ENCODE measurements at regions not wholly inside any gene's neighbourhood (a gene's known extent, or its start where the extent isn't known, plus 50 kb on each side); places are given as distances from the start of the nearest gene placed in this dataset.
"Not testable (repeated sequence)": the region's sequence is repeated elsewhere in the genome, so short reads cannot be mapped to it uniquely, and the experiment has no call there.

DNA sequence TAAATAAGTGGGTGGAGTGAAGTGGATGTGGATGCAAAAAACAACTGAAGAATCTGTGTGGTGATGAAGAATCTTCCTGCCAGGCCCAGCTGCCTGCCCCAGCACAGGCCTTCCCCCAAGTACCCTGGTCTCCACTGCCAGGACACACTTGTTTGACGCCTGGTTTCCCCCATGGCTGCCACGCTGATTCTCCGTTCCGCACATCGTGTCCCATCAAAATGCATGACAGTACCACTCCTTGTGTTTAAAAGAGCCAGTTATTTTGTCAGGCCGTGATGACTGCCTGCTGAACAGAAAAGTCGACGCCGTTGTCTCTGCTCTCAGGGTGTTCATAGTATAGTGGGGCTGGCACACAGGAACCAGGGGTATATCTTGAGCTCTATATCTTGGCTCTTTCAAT lies 50.3 kb upstream of the KYNU start:
- no peak for TF ChIP-seq GATA1 (IDR thresholded peaks at IDR 0.05; ENCODE audit: low read depth, low read length)
- no peak for TF ChIP-seq POLR2A (IDR thresholded peaks at IDR 0.05; ENCODE audit: low read length)

DNA sequence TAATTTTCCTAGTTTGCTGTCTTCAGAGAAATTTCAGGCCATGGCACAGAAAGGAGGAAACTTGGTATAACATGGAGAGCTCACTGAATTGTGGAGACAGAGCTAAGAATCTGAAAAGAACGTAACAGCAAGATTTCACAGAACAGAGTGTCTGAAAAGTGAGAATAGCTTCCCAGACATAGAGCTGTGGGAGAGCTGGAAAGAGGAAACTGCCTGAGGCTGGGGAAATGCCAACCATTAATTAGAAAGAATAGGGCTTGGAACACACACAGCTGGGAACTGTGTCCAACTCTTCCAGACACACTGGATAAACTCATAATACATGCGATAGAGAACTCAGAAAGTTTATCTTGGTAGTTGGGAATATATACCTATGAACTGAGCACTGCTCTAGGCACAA lies 51.6 kb upstream of the KYNU start:
- TF ChIP-seq GATA1 (IDR thresholded peaks at IDR 0.05; ENCODE audit: low read depth, low read length) (no peak), POLR2A (IDR thresholded peaks at IDR 0.05; ENCODE audit: low read length) (no peak)
- DNase-seq: no peak

More for the DNA sequence above, 50.3 kb upstream of the KYNU start:
- DNase-seq: no peak

DNA sequence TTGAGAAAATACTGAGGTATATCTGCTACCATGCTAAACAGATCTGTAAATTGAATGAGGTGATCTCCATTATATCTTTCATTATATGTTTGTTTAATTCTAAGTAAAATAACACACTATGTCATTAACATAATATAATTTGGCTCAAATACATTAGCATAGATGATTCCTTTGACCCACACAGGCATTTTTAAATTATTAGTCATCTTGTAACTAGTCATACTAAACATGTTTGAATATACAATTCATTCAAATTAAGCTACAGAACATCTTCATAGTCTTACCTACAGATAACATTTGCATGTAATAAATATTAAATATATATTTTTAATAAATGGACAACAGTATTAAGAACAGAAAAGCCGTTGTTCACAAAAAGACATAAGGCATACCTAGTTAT lies 52.7 kb upstream of the KYNU start:
- no peak for TF ChIP-seq POLR2A (IDR thresholded peaks at IDR 0.05; ENCODE audit: low read length)
- TF ChIP-seq GATA1 (IDR thresholded peaks at IDR 0.05; ENCODE audit: low read depth, low read length): no peak
- DNase-seq: no peak

DNA sequence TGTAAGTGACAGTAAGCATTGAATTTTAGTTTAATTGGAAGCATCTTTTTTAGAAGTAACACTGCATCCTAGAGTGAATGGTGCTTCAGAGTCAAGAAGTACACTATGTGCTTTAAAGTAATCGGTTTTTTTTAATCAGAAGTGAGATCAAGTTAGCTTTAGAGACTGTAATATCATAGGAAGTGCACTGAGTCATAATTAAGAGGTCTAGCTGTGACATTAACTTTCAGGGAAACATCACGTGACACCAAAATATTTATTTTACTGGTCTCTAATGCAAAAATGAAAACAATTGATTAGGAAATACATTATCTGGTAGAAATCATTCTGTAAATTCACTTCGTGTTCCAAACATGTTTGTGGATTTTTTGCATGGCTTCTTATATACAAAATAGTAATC lies 55.3 kb upstream of the KYNU start:
- no peak for TF ChIP-seq POLR2A (IDR thresholded peaks at IDR 0.05; ENCODE audit: low read length)
- DNase-seq: no peak

DNA sequence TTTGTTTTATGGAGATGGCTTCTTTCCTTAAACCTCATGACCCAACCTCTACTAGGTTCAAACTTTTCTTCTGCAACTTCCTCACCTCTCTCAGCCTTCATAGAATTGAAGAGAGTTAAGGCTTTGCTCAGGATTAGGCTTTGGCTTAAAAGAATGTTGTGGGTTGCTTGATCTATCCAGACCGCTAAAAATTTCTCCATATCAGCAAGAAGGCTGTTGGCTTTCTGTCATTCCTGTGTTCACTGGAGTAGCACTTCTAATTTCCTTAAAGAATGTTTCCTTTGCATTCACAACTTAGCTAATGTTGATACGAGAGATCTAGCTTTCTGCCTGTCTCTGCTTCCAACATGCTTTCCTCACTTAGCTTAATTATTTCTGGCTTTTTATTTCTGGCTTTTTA lies 58.1 kb upstream of the KYNU start:
- TF ChIP-seq GATA1 (IDR thresholded peaks at IDR 0.05; ENCODE audit: low read depth, low read length): no peak
- no peak for TF ChIP-seq POLR2A (IDR thresholded peaks at IDR 0.05; ENCODE audit: low read length)
- DNase-seq: no peak

DNA sequence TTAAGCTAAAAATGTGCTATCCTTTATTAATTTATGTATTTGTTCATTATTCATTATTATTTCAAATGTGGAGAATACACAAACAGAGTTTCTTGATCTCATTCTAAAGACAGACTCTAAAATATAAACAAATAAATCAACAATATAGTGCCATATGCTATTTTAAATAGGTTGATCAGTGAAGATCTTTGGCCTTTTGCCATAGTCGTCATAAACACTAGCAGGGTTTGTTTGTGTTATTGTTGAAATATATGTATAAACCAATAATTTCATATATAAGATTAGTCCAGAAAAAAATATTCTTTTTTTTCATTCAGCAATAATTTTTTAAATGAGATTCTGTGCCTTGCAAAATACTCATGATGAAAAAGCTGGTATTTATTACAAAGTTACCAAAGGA lies 62.1 kb upstream of the KYNU start:
- TF ChIP-seq POLR2A (IDR thresholded peaks at IDR 0.05; ENCODE audit: low read length) (no peak), GATA1 (IDR thresholded peaks at IDR 0.05; ENCODE audit: low read depth, low read length) (no peak)
- no peak for DNase-seq

DNA sequence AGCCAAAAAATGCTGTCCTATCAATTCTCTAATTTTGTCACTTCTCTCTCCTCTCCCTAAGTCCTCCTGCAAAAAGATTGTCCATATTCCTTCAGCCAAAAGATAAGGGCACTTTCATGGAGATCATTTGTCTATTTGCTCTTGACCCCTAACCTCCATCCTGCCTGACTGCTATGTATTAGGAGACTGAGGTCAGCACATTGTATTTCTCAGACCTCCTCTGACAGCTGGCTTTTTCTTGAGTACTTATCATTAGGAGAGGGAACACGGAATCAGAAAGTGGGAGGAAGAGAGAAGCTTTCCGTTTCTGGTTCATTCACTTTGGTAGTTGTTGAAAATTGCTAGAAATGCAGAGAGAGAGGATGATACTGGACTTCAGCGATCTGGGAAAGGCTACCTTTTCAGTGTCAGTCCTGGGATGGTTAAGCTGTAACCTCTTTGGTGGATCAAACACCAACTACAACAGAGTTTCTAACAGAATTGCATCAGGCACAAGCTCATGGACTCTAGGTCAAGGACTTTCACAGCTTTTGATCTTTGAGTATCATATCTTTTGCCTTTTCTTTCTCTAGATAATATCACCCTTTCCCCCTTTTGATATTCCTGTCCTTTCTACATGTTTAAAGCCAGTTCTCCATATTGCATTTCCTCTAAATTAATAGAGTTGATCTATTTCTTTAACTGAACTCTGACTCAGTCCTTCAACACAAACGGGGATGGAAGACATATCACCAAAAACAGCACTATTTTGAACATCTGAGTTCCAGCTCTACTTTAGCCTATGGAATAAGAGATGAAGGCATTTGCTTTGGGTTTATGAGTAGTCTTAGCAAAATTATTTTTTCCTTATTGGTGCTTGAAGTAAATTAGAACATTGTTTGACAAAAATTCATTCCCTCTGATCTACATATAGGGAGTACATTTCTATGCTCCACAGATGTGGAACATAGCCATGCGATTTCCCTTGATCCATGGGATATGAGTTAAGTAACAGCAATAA lies 63.3 kb upstream of the KYNU start:
- no peak for TF ChIP-seq GATA1 (IDR thresholded peaks at IDR 0.05; ENCODE audit: low read depth, low read length)
- no peak for TF ChIP-seq POLR2A (IDR thresholded peaks at IDR 0.05; ENCODE audit: low read length)
- DNase-seq: no peak

DNA sequence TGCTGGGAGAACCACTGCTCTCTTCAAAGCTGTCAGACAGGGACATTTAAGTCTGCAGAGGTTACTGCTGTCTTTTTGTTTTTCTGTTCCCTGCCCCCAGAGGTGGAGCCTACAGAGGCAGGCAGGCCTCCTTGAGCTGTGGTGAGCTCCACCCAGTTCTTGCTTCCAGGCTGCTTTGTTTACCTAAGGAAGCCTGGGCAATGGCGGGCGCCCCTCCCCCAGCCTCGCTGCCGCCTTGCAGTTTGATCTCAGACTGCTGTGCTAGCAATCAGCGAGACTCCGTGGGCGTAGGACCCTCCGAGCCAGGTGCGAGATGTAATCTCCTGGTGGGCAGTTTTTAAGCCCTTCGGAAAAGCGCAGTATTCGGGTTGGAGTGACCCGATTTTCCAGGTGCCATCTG lies 65.8 kb upstream of the KYNU start:
- not testable (repeated sequence) for DNase-seq

DNA sequence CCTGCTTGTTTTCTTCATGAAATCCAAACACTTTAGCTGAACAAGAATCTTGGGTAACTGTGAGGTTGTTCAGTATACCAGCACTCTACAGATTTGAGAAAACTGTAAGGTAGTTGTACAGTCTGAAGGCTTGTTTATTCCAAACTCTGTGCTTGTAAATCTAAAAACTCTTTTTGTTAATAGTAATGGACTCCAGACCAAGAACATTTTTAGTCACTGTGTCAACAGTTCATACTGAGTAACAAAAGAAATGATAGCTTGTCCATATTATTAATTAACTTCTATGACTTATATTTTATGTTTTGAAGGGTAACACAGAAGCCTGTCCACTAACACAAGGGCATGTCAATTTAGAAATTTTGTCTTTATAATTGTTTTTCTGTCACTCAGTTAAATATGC lies 72.2 kb upstream of the KYNU start:
- no peak for DNase-seq
- TF ChIP-seq POLR2A (IDR thresholded peaks at IDR 0.05; ENCODE audit: low read length) (no peak), GATA1 (IDR thresholded peaks at IDR 0.05; ENCODE audit: low read depth, low read length) (no peak)

DNA sequence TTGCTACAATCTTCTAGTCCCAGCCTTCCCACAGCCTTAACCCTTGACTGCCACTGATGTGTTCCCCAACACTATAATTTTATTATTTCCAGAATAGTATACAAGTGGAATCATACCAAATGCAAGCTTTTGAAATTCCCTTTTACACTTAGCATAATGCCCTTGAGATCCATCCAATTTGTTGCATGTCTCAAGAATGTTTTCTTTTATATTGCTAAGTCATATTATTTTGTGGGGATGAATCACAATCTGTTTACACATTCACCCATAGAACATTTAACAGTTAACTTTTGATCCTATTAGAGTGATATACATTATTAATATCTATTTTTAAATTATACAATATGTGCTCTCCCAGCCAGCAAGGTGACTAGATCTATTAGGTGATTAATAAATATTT lies 74.3 kb upstream of the KYNU start:
- TF ChIP-seq GATA1 (IDR thresholded peaks at IDR 0.05; ENCODE audit: low read depth, low read length): no peak
- no peak for TF ChIP-seq POLR2A (IDR thresholded peaks at IDR 0.05; ENCODE audit: low read length)

DNA sequence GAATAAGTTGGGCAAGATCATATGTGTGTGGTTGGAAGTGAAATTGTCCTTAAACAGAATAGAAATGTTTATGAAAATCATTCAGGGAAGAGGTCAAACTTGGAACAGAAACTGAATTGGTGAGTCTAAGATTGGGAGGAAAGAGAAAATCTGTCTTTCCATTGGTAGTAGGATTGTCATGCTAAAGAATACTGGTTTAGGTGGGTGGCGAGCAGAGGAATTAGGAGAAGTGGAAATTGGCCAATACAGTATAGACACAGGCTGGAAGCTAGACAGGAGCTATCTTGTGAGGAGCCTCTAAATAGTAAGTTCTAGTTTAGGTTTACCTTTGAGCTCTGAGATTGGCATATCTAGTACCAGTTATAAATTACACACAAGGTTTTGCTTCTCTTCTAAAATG lies 80.9 kb upstream of the KYNU start:
- no peak for TF ChIP-seq GATA1 (IDR thresholded peaks at IDR 0.05; ENCODE audit: low read depth, low read length)
- no peak for TF ChIP-seq POLR2A (IDR thresholded peaks at IDR 0.05; ENCODE audit: low read length)
- no peak for DNase-seq

More for the DNA sequence above, 74.3 kb upstream of the KYNU start:
- no peak for DNase-seq

DNA sequence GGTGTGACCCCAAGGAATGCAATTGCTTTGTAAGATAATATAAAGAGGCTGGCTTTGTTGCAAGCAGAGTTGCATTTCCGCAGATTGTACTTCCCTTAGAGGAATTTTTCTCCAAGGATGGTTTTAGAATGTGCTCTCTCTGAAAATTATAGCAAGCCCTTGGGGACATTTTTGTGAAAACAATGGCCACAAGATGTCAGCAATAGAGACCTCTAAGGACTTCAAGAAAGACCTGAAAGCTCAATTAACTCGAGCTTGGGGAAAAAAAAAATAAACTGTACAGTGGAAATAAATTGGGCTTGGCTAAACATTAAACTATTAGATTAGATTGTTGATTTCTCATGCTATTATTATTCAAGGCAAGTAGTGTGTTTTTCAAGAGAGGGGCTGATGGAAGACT lies 81.3 kb upstream of the KYNU start:
- no peak for DNase-seq

DNA sequence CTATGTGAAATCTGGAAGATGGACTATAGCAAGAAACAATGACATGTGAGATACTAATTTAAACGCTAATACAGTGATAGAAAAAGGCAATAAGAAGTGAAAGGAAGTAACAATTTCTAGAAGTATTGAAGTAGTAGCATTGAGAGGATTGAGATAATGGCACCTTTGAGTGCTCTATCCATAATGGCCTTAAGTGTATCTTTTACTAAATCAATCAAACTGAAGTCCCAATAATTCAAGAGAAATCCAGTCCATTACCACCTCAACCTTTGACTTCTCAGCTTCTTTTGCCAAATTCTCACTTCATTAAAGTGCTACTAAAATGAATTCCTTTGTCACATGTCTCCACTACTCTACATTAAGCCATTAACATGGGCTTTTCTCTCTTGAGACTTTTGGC lies 82.6 kb upstream of the KYNU start:
- TF ChIP-seq GATA1 (IDR thresholded peaks at IDR 0.05; ENCODE audit: low read depth, low read length) (no peak), POLR2A (IDR thresholded peaks at IDR 0.05; ENCODE audit: low read length) (no peak)
- DNase-seq: no peak

More for the DNA sequence above, 81.3 kb upstream of the KYNU start:
- TF ChIP-seq GATA1 (IDR thresholded peaks at IDR 0.05; ENCODE audit: low read depth, low read length): no peak
- no peak for TF ChIP-seq POLR2A (IDR thresholded peaks at IDR 0.05; ENCODE audit: low read length)

DNA sequence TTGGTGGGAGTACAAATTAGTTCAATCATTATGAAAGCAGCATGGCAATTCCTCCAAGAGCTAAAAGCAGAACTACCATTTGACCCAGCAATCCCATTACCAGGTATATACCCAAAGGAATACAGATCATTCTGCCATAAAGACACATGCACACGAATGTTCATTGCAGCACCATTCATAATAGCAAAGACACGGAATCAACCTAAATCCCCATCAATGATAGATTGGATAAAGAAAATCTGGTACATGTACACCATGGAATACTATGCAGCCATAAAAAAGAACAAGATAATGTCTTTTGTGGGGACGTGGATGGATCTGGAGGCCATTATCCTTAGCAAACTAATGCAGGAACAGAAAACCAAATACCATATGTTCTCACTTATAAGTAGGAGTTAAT lies 85.1 kb upstream of the KYNU start:
- not testable (repeated sequence) for DNase-seq

DNA sequence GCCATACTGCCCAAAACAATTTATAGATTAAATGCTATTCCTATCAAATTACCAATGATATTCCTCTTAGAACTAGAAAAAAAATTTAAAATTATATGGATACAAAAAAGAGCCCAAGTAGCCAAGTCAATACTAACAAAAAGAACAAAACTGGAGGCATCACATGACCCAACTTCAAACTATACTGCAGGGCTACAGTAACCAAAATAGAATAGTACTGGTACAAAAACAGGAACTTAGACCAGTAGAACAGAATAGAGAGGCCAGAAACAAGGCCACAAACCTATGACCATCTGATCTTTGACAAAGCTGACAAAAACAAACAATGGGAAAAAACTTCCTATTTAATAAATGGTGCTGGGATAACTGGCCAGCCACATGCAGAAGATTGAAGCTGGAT lies 86.1 kb upstream of the KYNU start:
- DNase-seq: no peak
- TF ChIP-seq GATA1 (IDR thresholded peaks at IDR 0.05; ENCODE audit: low read depth, low read length) (no peak), POLR2A (IDR thresholded peaks at IDR 0.05; ENCODE audit: low read length) (no peak)
